Loucy (cell line): ENCODE measurements at regions not wholly inside any gene's neighbourhood (a gene's known extent, or its start where the extent isn't known, plus 50 kb on each side); places are given as distances from the start of the nearest gene placed in this dataset.

Experiments used
- CTCF ChIP-seq: fragments of 200-600 bp; sonication (generic); conservative IDR thresholded peaks from 2 replicates; pipeline ENCODE4 v1.5.1; 2014; ENCODE audit warnings: mild to moderate bottlenecking, antibody characterized with exemption, low read length
- EZH2phosphoT487 ChIP-seq: fragments of 200-600 bp; IDR thresholded peaks from 2 replicates; pipeline ENCODE4 v1.6.1; 2018; ENCODE audit warnings: antibody characterized with exemption, mild to moderate bottlenecking, moderate library complexity, borderline replicate concordance

- TF ChIP-seq CTCF, result no peak
- no peak for TF ChIP-seq EZH2phosphoT487
Observed at GRCh38 chr4:3711183-3712111, 54.7 kb upstream of the ADRA2C start.
